GM12872 (cell line): ENCODE measurements at regions not wholly inside any gene's neighbourhood (a gene's known extent, or its start where the extent isn't known, plus 50 kb on each side); places are given as distances from the start of the nearest gene placed in this dataset.

Experiments
- TF ChIP-seq, protein P1 (sequence below): IDR thresholded peaks from 3 replicates; pipeline ENCODE4 v1.5.1; 2011; ENCODE audit warnings: low read depth, mild to moderate bottlenecking, low read length, moderate library complexity; ENCODE audit not compliant: insufficient read depth

GRCh38 chr18:37874721-37875120 is 309.1 kb upstream of the CELF4 start:
- TF ChIP-seq, protein P1, sequence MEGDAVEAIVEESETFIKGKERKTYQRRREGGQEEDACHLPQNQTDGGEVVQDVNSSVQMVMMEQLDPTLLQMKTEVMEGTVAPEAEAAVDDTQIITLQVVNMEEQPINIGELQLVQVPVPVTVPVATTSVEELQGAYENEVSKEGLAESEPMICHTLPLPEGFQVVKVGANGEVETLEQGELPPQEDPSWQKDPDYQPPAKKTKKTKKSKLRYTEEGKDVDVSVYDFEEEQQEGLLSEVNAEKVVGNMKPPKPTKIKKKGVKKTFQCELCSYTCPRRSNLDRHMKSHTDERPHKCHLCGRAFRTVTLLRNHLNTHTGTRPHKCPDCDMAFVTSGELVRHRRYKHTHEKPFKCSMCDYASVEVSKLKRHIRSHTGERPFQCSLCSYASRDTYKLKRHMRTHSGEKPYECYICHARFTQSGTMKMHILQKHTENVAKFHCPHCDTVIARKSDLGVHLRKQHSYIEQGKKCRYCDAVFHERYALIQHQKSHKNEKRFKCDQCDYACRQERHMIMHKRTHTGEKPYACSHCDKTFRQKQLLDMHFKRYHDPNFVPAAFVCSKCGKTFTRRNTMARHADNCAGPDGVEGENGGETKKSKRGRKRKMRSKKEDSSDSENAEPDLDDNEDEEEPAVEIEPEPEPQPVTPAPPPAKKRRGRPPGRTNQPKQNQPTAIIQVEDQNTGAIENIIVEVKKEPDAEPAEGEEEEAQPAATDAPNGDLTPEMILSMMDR: no peak

- TF ChIP-seq, protein P1: no peak
Observed at GRCh38 chr18:37873416-37873815, 307.8 kb upstream of the CELF4 start.

DNA sequence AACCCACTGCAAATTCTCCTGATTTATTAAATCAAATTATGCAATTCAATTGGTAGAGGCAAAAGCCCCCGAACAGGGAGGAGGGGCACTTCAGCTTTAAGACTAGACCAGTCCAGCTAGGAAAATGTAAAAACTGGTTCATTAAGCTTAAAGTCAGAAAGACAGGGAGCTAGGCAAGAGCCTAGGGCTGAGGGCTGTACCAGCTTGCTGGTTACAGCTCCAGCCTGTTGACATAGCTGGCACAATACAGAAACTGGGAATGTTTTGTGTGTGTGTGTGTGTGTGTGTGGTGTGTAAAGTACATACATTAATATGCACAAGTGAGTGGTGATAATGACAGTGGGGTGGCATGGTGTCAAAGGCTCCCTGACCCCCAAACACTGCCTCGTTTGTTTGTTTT is 307.0 kb upstream of the CELF4 start:
- TF ChIP-seq, protein P1: no peak

- TF ChIP-seq, protein P1: no peak
Observed at GRCh38 chr18:37871561-37871960, 306.0 kb upstream of the CELF4 start.

GRCh38 chr18:37869051-37869450 is 303.5 kb upstream of the CELF4 start:
- TF ChIP-seq, protein P1: no peak

- TF ChIP-seq, protein P1: no peak
Observed at GRCh38 chr18:37864122-37864521, 298.5 kb upstream of the CELF4 start.

- TF ChIP-seq, protein P1: no peak
Observed at GRCh38 chr18:37861981-37862380, 296.4 kb upstream of the CELF4 start.

- TF ChIP-seq, protein P1: no peak
Observed at GRCh38 chr18:37854396-37854795, 288.8 kb upstream of the CELF4 start.
